SK-N-SH (cell line): ENCODE measurements at regions not wholly inside any gene's neighbourhood (a gene's known extent, or its start where the extent isn't known, plus 50 kb on each side); places are given as distances from the start of the nearest gene placed in this dataset.

Experiments
- CTCF ChIA-PET: fragments of 300-600, 350-600 bp; formaldehyde crosslinking; extraction: SDS; loops from one replicate; lab custom pipeline; 2021; lab: Yijun Ruan, JAX
- POLR2A ChIA-PET: fragments of 350-600 bp; sonication (Branson Sonifier 250); formaldehyde crosslinking; extraction: SDS; loops from one replicate; lab custom pipeline; 2020; ENCODE audit warnings: antibody characterized with exemption, inconsistent platforms; lab: Yijun Ruan, JAX
- DNase-seq: peaks from one replicate; pipeline ENCODE4 v3.0.0; 2012
- H2AFZ ChIP-seq: fragments of 200-600 bp; sonication (generic); 2 replicates; pipeline ENCODE4 v1.8.1; 2016; ENCODE audit warnings: antibody characterized with exemption, mild to moderate bottlenecking, low read depth
- H3F3A ChIP-seq: fragments of 200-600 bp; sonication (generic); replicated peaks from 2 replicates; pipeline ENCODE3; 2016; ENCODE audit warnings: antibody characterized with exemption, mild to moderate bottlenecking; ENCODE audit not compliant: insufficient read depth
- H3K27ac ChIP-seq, 2 experiments: fragments of 200-500 bp in 1 of 2; fragments of 200-600 bp in 1 of 2; sonication (Bioruptor generic) in 1 of 2; sonication (generic), shearing (Covaris generic) in 1 of 2; 2 replicates each; pipeline versions ENCODE4 v1.5.1 to v1.6.1; 2014 to 2016; ENCODE audit warnings: low read depth in 2 of 2, inconsistent platforms in 1 of 2, low read length in 1 of 2, mild to moderate bottlenecking in 1 of 2, mixed read lengths in 1 of 2
- H3K27me3 ChIP-seq: fragments of 200-600 bp; sonication (generic), shearing (Covaris generic); 2 replicates; pipeline ENCODE4 v1.6.1; 2016; ENCODE audit warnings: mixed run types; ENCODE audit not compliant: insufficient read depth
- H3K36me3 ChIP-seq, 2 experiments: fragments of 200-500 bp in 1 of 2; fragments of 200-600 bp in 1 of 2; sonication (Bioruptor generic) in 1 of 2; sonication (generic) in 1 of 2; replicated peaks in 1 of 2; 2 replicates each; pipeline versions ENCODE3 to v1.5.1; 2014 to 2016; ENCODE audit warnings: low read length in 1 of 2, mild to moderate bottlenecking in 1 of 2; ENCODE audit not compliant: insufficient read depth in 2 of 2, control insufficient read depth in 1 of 2
- H3K4me1 ChIP-seq, 2 experiments: fragments of 200-500 bp in 1 of 2; fragments of 200-600 bp in 1 of 2; sonication (Bioruptor generic) in 1 of 2; sonication (generic), shearing (Covaris generic) in 1 of 2; 2 replicates each; pipeline versions ENCODE4 v1.5.1 to v1.6.1; 2014 to 2016; ENCODE audit warnings: low read depth in 1 of 2, low read length in 1 of 2, mixed run types in 1 of 2; ENCODE audit not compliant: insufficient read depth in 2 of 2, control insufficient read depth in 1 of 2
- H3K4me2 ChIP-seq: fragments of 200-600 bp; sonication (generic), shearing (Covaris generic); 2 replicates; pipeline ENCODE4 v1.6.1; 2017; ENCODE audit warnings: mixed run types
- H3K4me3 ChIP-seq, 2 experiments: fragments of 200-500 bp in 1 of 2; fragments of 200-600 bp in 1 of 2; sonication (Bioruptor generic) in 1 of 2; sonication (generic), shearing (Covaris generic) in 1 of 2; 2 replicates each; pipeline versions ENCODE4 v1.5.1 to v1.8.1; 2014 to 2016; ENCODE audit warnings: low read depth in 2 of 2, inconsistent platforms in 1 of 2, low read length in 1 of 2, mild to moderate bottlenecking in 1 of 2, mixed read lengths in 1 of 2, moderate library complexity in 1 of 2
- H3K79me2 ChIP-seq: fragments of 200-600 bp; sonication (generic); 2 replicates; pipeline ENCODE4 v1.8.1; 2017; ENCODE audit warnings: mild to moderate bottlenecking; ENCODE audit not compliant: insufficient read depth
- H3K9ac ChIP-seq: fragments of 200-600 bp; sonication (generic); 2 replicates; pipeline ENCODE4 v1.6.1; 2017; ENCODE audit warnings: mixed run types
- H3K9me2 ChIP-seq: fragments of 200-600 bp; sonication (generic); 2 replicates; pipeline ENCODE4 v1.6.1; 2017; ENCODE audit warnings: mixed run types
- H3K9me3 ChIP-seq: fragments of 200-600 bp; sonication (generic); 2 replicates; pipeline ENCODE4 v1.6.1; 2017; ENCODE audit warnings: mixed run types, mild to moderate bottlenecking, moderate library complexity
- H4K20me1 ChIP-seq: fragments of 200-600 bp; sonication (generic); 2 replicates; pipeline ENCODE4 v1.6.1; 2017; ENCODE audit warnings: mild to moderate bottlenecking, mixed run types; ENCODE audit not compliant: insufficient read depth
- CTCF ChIP-seq: fragments of 200-600 bp; sonication (generic); IDR thresholded peaks from 2 replicates; pipeline ENCODE4 v1.6.1; 2017; ENCODE audit warnings: antibody characterized with exemption, mild to moderate bottlenecking, moderate library complexity
- ELF1 ChIP-seq: IDR thresholded peaks from 2 replicates; pipeline ENCODE4 v1.4.0; 2012
- EP300 ChIP-seq, 2 experiments: IDR thresholded peaks; 2 replicates each; pipeline versions ENCODE4 v1.4.0 to v1.6.1; 2012; ENCODE audit warnings: borderline replicate concordance in 1 of 2, low read depth in 1 of 2, low read length in 1 of 2
- EZH2phosphoT487 ChIP-seq: fragments of 200-600 bp; sonication (generic); IDR thresholded peaks from 2 replicates; pipeline ENCODE4 v1.6.1; 2017; ENCODE audit warnings: low read depth, mixed run types, mild to moderate bottlenecking, antibody characterized with exemption, moderate library complexity, borderline replicate concordance
- FOXJ3 ChIP-seq: sonication (generic); formaldehyde crosslinking; IDR thresholded peaks from 2 replicates; pipeline ENCODE4 v1.5.1; 2020; ENCODE audit warnings: mild to moderate bottlenecking, missing genetic modification reagents
- FOXM1 ChIP-seq: IDR thresholded peaks from 2 replicates; pipeline ENCODE4 v1.4.0; 2012; ENCODE audit warnings: low read depth, mild to moderate bottlenecking
- GATA2 ChIP-seq: sonication (generic); formaldehyde crosslinking; IDR thresholded peaks from 2 replicates; pipeline ENCODE4 v1.5.0; 2020; ENCODE audit warnings: mild to moderate bottlenecking, missing genetic modification reagents
- JUND ChIP-seq: IDR thresholded peaks from 2 replicates; pipeline ENCODE4 v1.4.0; 2012
- MAX ChIP-seq: IDR thresholded peaks from 2 replicates; pipeline ENCODE4 v1.4.0; 2012; ENCODE audit warnings: low read depth
- MXI1 ChIP-seq: IDR thresholded peaks from 2 replicates; pipeline ENCODE4 v1.6.1; 2012; ENCODE audit warnings: mild to moderate bottlenecking, low read depth, low read length, improper control_type of control experiment
- NRF1 ChIP-seq: IDR thresholded peaks from 2 replicates; pipeline ENCODE4 v1.6.1; 2012; ENCODE audit warnings: low read depth, mild to moderate bottlenecking, low read length
- POLR2AphosphoS5 ChIP-seq: IDR thresholded peaks from 2 replicates; pipeline ENCODE4 v1.6.1; 2012; ENCODE audit warnings: low read depth, low read length
- REST ChIP-seq: IDR thresholded peaks from 2 replicates; pipeline ENCODE4 v1.6.1; 2012; ENCODE audit warnings: mild to moderate bottlenecking, low read depth, low read length, moderate library complexity
- RFX5 ChIP-seq: IDR thresholded peaks from 2 replicates; pipeline ENCODE4 v1.6.1; 2012; ENCODE audit warnings: mild to moderate bottlenecking, improper control_type of control experiment, low read length
- RXRA ChIP-seq: IDR thresholded peaks from 2 replicates; pipeline ENCODE4 v1.4.0; 2012; ENCODE audit warnings: low read depth, mild to moderate bottlenecking, borderline replicate concordance
- SIN3A ChIP-seq: IDR thresholded peaks from 2 replicates; pipeline ENCODE4 v1.6.1; 2012; ENCODE audit warnings: low read depth, mild to moderate bottlenecking, low read length, moderate library complexity, borderline replicate concordance
- SMC3 ChIP-seq: IDR thresholded peaks from 2 replicates; pipeline ENCODE4 v1.6.1; 2012; ENCODE audit warnings: low read depth, low read length, improper control_type of control experiment
- TCF12 ChIP-seq: IDR thresholded peaks from 2 replicates; pipeline ENCODE4 v1.4.0; 2012
- USF2 ChIP-seq: fragments of 150-350 bp; IDR thresholded peaks from 2 replicates; pipeline ENCODE4 v1.6.1; 2017; ENCODE audit warnings: antibody characterized with exemption, low read length, low read depth, borderline replicate concordance
- WGBS: methylation state at CpG from one replicate; pipeline ENCODE4 v1.1.6; 2017; ENCODE audit warnings: low lambda C conversion rate; 5-methylcytosine and 5-hydroxymethylcytosine counted together

GRCh38 chrX:79645749-79646148 lies 278.6 kb upstream of the ITM2A start:
- H3K27ac ChIP-seq = no peak overlapping the region
- H2AFZ ChIP-seq = no peak overlapping the region
- no peak for DNase-seq
- H3K9me2 ChIP-seq = no peaks in the 10 kb centered on the region
- no peaks in the 10 kb centered on the region for H3K36me3 ChIP-seq
- H3K9ac ChIP-seq = no peak overlapping the region
- ChIA-PET CTCF (no interaction called here), POLR2A (no interaction called here)
- no peaks in the 10 kb centered on the region for H3K4me1 ChIP-seq
- no peaks in the 10 kb centered on the region for H3K27me3 ChIP-seq
- TF ChIP-seq SMC3 (no peak), SIN3A (no peak), ELF1 (no peak), CTCF (no peak), USF2 (no peak), JUND (no peak), MXI1 (no peak)
- H4K20me1 ChIP-seq = no peaks in the 10 kb centered on the region
- H3K4me3 ChIP-seq = no peak overlapping the region
- H3K79me2 ChIP-seq = no peaks in the 10 kb centered on the region
- no peaks in the 10 kb centered on the region for H3F3A ChIP-seq
- no peak overlapping the region for H3K4me2 ChIP-seq
- WGBS = 5% methylated on average over 3 of the region's 3 CpGs
- H3K9me3 ChIP-seq = no peaks in the 10 kb centered on the region

- Histone ChIP-seq H3F3A (no peaks in the 10 kb centered on the region), H4K20me1 (no peaks in the 10 kb centered on the region), H3K27ac (peak overlapping the region in 1 of 2 experiments; percentile 61; a peak in 1 of 4 replicates), H3K36me3 (no peaks in the 10 kb centered on the region), H3K9me3 (no peaks in the 10 kb centered on the region), H3K4me1 (no peaks in the 10 kb centered on the region)
- TF ChIP-seq POLR2AphosphoS5 (no peak), EZH2phosphoT487 (no peak), RFX5 (no peak), ELF1 (no peak), FOXJ3 (CRISPR knock-in tag) (no peak), MAX (no peak), REST (no peak), RXRA (no peak), CTCF (no peak), EP300 (IDR thresholded peaks at IDR 0.05; ENCODE audit: borderline replicate concordance in 1 of 2, low read depth in 1 of 2, low read length in 1 of 2) (peak in 1 of 2 experiments; percentile 66; a peak in 2 of 4 replicates), GATA2 (CRISPR knock-in tag) (peak; percentile 45; the same call in 1 of the 2 replicates), NRF1 (no peak), FOXM1 (no peak), TCF12 (no peak)
- TF ChIP-seq, all 33 proteins: peak for 2
- H3K4me2 ChIP-seq = no peak overlapping the region
- DNase-seq = peak; percentile 3
- ChIA-PET POLR2A (no interaction called here), CTCF (no interaction called here)
- H3K9me2 ChIP-seq = no peaks in the 10 kb centered on the region
- 1% methylated on average over 5 of the region's 5 CpGs for WGBS
- no peaks in the 10 kb centered on the region for H3K79me2 ChIP-seq
- no peak overlapping the region for H3K9ac ChIP-seq
- no peak overlapping the region for H3K4me3 ChIP-seq
- H2AFZ ChIP-seq = no peak overlapping the region
- H3K27me3 ChIP-seq = no peaks in the 10 kb centered on the region
Observed at GRCh38 chrX:79631526-79631925, 264.4 kb upstream of the ITM2A start.
